Kidney (tissue), 13 donors: ENCODE measurements at regions not wholly inside any gene's neighbourhood (a gene's known extent, or its start where the extent isn't known, plus 50 kb on each side); places are given as distances from the start of the nearest gene placed in this dataset.

Experiments used
- DNase-seq, 5 donors: peaks; one replicate each; pipeline ENCODE4 v3.0.0-alpha.2; 2013 to 2020
- FAIRE-seq: peaks from 2 replicates; lab custom pipeline; 2012; peaks lifted over from hg19 to GRCh38; lab: Jason Lieb, UNC
- H3K27ac ChIP-seq, 2 donors: one replicate each; pipeline ENCODE4 v1.7.0; 2013; ENCODE audit warnings: low read depth in 2 of 2, low read length in 2 of 2, inconsistent platforms in 1 of 2
- H3K27me3 ChIP-seq: one replicate; pipeline ENCODE4 v1.7.1; 2013; ENCODE audit warnings: low read length, inconsistent platforms; ENCODE audit not compliant: control insufficient read depth, insufficient read depth
- H3K36me3 ChIP-seq, 3 donors: one replicate each; pipeline versions ENCODE4 v1.7.0 to v1.7.1; 2013; ENCODE audit warnings: low read length in 3 of 3, control low read depth in 1 of 3, inconsistent platforms in 1 of 3; ENCODE audit not compliant: insufficient read depth in 3 of 3, control insufficient read depth in 2 of 3
- H3K4me1 ChIP-seq, 3 donors: one replicate each; pipeline versions ENCODE4 v1.7.0 to v1.7.1; 2013; ENCODE audit warnings: low read length in 3 of 3, inconsistent platforms in 1 of 3, low read depth in 1 of 3; ENCODE audit not compliant: control insufficient read depth in 2 of 3, insufficient read depth in 2 of 3
- H3K4me3 ChIP-seq, 3 donors: one replicate each; pipeline versions ENCODE4 v1.7.0 to v1.8.1; 2013; ENCODE audit warnings: low read length in 3 of 3, control low read depth in 1 of 3, inconsistent platforms in 1 of 3
- H3K9ac ChIP-seq, 3 donors: one replicate each; pipeline versions ENCODE4 v1.7.0 to v1.7.1; 2013; ENCODE audit warnings: low read length in 3 of 3, control low read depth in 1 of 3, inconsistent platforms in 1 of 3
- H3K9me3 ChIP-seq, 3 donors: one replicate each; pipeline versions ENCODE4 v1.7.0 to v1.7.1; 2013; ENCODE audit warnings: low read length in 3 of 3, control low read depth in 1 of 3, inconsistent platforms in 1 of 3; ENCODE audit not compliant: control insufficient read depth in 2 of 3, insufficient read depth in 1 of 3
- intact Hi-C: fragments of 100-400 bp; cut with DNase I; formaldehyde crosslinking; loops from one replicate; pipeline ENCODE4 v1.11.1; 2022
- TF ChIP-seq, protein P1 (sequence below): IDR thresholded peaks from 3 replicates; pipeline ENCODE4 v1.5.1; 2012; ENCODE audit warnings: mild to moderate bottlenecking, moderate library complexity, borderline replicate concordance; ENCODE audit not compliant: insufficient read depth; ENCODE audit errors: extremely low read depth
- donor health status: control.
- donor health status: control.
- donor health status: control.
- donor health status: control.
- donor health status: control.
- donor health status: DM: yes; HTN: yes; CAD: no.
- donor health status: Normal renal cell carcinoma (clear cell type).

DNA sequence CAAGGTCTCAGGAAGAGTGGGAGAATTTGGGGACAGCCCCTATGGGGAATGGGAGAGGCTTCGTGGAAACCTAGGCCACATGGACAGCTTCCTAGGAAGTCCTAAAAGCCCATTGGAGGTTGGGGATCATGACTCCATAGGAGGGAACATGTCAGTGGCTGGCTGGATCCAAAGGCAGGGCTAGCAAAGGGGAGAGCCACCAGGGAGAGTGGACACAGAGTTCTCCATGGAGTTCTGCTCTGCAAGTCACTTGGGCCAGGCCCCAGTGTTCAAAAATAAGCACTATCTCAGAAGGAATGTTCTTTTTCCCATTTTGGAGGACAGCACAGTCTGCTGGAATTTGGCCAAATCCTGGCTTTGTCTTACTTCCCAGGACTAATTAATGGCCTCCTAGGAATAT, 140.6 kb upstream of the RAD23B start:
- intact Hi-C loops: no loop called here
- no peak overlapping the region for H3K9ac ChIP-seq
- DNase-seq: peak in 1 of 5 donors; percentile 18

DNA sequence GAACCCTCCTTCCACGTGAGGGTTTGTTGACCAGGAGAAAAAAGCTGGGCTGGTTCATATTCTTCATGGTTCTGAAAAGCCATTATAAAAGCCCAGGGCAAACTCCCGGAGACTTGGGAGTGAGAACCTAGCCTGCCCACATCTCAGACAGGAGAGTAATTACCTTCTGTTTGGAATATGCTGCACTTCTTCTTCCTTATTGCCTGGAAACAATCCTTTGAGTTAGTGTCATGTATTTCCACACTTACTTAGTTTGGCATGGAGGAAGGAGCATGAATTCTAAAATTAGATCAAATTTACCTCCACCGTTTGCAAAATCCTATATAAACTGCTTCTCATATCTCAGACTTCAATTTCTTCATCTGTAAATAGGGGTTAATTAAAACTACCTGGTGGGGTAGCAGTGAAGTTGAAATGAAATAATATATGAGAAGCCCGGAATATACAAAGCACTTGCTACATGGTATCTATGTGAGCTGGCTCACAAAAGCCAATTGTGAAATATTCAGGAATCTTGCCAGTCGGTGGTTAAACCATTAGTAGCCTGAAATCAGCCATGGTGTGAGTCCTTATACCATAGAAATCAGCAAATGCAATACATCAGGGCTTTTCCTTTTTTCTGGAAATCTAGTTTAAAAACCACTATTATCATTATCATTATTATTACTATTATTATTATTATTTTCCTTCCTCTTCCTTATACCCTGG, 140.0 kb upstream of the RAD23B start:
- Histone ChIP-seq H3K27ac (no peak overlapping the region), H3K27me3 (no peaks in the 10 kb centered on the region), H3K9ac (no peak overlapping the region), H3K4me3 (no peak overlapping the region), H3K9me3 (no peaks in the 10 kb centered on the region), H3K36me3 (no peaks in the 10 kb centered on the region), H3K4me1 (no peaks in the 10 kb centered on the region)
- DNase-seq (no peak), FAIRE-seq (no peak)
- TF ChIP-seq, protein P1, sequence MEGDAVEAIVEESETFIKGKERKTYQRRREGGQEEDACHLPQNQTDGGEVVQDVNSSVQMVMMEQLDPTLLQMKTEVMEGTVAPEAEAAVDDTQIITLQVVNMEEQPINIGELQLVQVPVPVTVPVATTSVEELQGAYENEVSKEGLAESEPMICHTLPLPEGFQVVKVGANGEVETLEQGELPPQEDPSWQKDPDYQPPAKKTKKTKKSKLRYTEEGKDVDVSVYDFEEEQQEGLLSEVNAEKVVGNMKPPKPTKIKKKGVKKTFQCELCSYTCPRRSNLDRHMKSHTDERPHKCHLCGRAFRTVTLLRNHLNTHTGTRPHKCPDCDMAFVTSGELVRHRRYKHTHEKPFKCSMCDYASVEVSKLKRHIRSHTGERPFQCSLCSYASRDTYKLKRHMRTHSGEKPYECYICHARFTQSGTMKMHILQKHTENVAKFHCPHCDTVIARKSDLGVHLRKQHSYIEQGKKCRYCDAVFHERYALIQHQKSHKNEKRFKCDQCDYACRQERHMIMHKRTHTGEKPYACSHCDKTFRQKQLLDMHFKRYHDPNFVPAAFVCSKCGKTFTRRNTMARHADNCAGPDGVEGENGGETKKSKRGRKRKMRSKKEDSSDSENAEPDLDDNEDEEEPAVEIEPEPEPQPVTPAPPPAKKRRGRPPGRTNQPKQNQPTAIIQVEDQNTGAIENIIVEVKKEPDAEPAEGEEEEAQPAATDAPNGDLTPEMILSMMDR: no peak
- intact Hi-C loops: no loop called here

More for the DNA sequence above, 140.6 kb upstream of the RAD23B start:
- Histone ChIP-seq H3K27me3 (no peaks in the 10 kb centered on the region), H3K9me3 (no peaks in the 10 kb centered on the region), H3K36me3 (no peaks in the 10 kb centered on the region), H3K4me3 (no peak overlapping the region), H3K4me1 (no peaks in the 10 kb centered on the region), H3K27ac (no peak overlapping the region)
- FAIRE-seq: no peak
- TF ChIP-seq, protein P1: no peak

DNA sequence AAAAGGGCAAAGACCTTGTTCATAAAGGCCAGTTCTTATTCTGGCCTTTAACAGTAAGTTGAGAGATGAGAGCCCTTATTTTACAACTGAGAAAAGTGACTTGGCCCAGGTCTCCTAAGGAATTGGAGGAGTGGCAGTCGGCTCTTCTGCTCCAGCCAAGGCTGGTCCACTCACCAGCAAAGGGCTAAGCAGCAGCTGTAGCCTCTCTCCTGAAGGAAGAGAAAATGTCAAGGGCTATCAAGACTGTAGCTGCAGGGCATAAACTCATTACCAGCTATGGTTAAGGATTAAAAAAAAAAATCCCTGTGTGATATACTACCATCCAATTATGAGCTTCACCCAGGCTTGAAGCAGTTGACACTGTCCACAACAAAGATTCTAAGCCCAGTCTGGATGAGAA, 138.6 kb upstream of the RAD23B start:
- DNase-seq (peak in 2 of 5 donors; percentile 8 to 10), FAIRE-seq (no peak)
- Histone ChIP-seq H3K9me3 (no peaks in the 10 kb centered on the region), H3K27ac (no peak overlapping the region), H3K27me3 (no peaks in the 10 kb centered on the region), H3K9ac (no peak overlapping the region), H3K4me3 (no peak overlapping the region), H3K36me3 (no peaks in the 10 kb centered on the region), H3K4me1 (no peaks in the 10 kb centered on the region)
- intact Hi-C loops: no loop called here
- TF ChIP-seq, protein P1: no peak
